GM12878 (cell line): ENCODE measurements at regions not wholly inside any gene's neighbourhood (a gene's known extent, or its start where the extent isn't known, plus 50 kb on each side); places are given as distances from the start of the nearest gene placed in this dataset.

Experiments used
- ATAC-seq: fragments of 200-7000 bp; cut with Tn5 transposase; 3 replicates; pipeline ENCODE4 v1.9.1; 2020; ENCODE audit warnings: mild to moderate bottlenecking, moderate library complexity
- BruUV-seq: library from RNA; stranded (reverse); fragments of 400-500 nt; replicated peaks from 2 replicates; lab custom pipeline; 2021; lab: Mats Ljungman, UMichigan
- CTCF ChIA-PET: fragments of 300-600 bp; sonication (Branson Sonifier 250); formaldehyde crosslinking; extraction: SDS; loops from one replicate; lab custom pipeline; 2021; ENCODE audit warnings: inconsistent platforms; lab: Yijun Ruan, JAX
- POLR2A ChIA-PET: fragments of 350-600 bp; formaldehyde crosslinking; extraction: SDS; loops from one replicate; lab custom pipeline; 2021; ENCODE audit warnings: inconsistent platforms; lab: Charles Lee
- RAD21 ChIA-PET: fragments of 300-600 bp; sonication (Branson Sonifier 250); formaldehyde crosslinking; loops from one replicate; lab custom pipeline; 2023; ENCODE audit warnings: antibody characterized with exemption; ENCODE audit not compliant: unreplicated experiment; lab: Charles Lee
- SMC1A ChIA-PET: fragments of 300-600 bp; sonication (Branson Sonifier 250); formaldehyde crosslinking; loops from one replicate; lab custom pipeline; 2023; ENCODE audit not compliant: unreplicated experiment, uncharacterized antibody; lab: Charles Lee
- DNase-seq: peaks from one replicate; pipeline ENCODE4 v3.0.0-alpha.2; 2011; ENCODE audit warnings: low read depth, low spot score
- FAIRE-seq: peaks from 3 replicates; lab custom pipeline; 2011; peaks lifted over from hg19 to GRCh38; lab: Jason Lieb, UNC
- H2AFZ ChIP-seq: 2 replicates; pipeline ENCODE4 v1.6.0; 2011; ENCODE audit warnings: low read depth, low read length, control low read depth; ENCODE audit not compliant: control insufficient read depth
- H3K27ac ChIP-seq: 2 replicates; pipeline ENCODE4 v1.5.1; 2011; ENCODE audit warnings: control low read depth; ENCODE audit not compliant: control insufficient read depth, insufficient read depth
- H3K27me3 ChIP-seq, 2 experiments: replicated peaks in 1 of 2; 2 replicates each; pipeline versions ENCODE4 v1.6.0 to v1.6.1; 2011; ENCODE audit warnings: low read length in 1 of 2; ENCODE audit not compliant: control insufficient read depth in 2 of 2, insufficient read depth in 2 of 2
- H3K36me3 ChIP-seq, 2 experiments: 2 replicates each; pipeline ENCODE4 v1.5.1; 2011; ENCODE audit warnings: low read length in 1 of 2; ENCODE audit not compliant: control insufficient read depth in 2 of 2, insufficient read depth in 2 of 2
- H3K4me1 ChIP-seq: 2 replicates; pipeline ENCODE4 v1.6.1; 2011; ENCODE audit warnings: mild to moderate bottlenecking, low read length, moderate library complexity, mixed read lengths; ENCODE audit not compliant: control insufficient read depth, insufficient read depth
- H3K4me2 ChIP-seq: 2 replicates; pipeline ENCODE4 v1.6.0; 2011; ENCODE audit warnings: control low read depth; ENCODE audit not compliant: control insufficient read depth, insufficient read depth
- H3K4me3 ChIP-seq: fragments of 200-600 bp; sonication (generic); 2 replicates; pipeline ENCODE4 v1.5.1; 2016
- H3K79me2 ChIP-seq: 2 replicates; pipeline ENCODE4 v1.6.0; 2011; ENCODE audit warnings: low read length; ENCODE audit not compliant: control insufficient read depth, insufficient read depth
- H3K9ac ChIP-seq: 2 replicates; pipeline ENCODE4 v1.8.0; 2011; ENCODE audit warnings: low read length, control low read depth, mixed read lengths; ENCODE audit not compliant: control insufficient read depth, insufficient read depth
- H3K9me3 ChIP-seq: replicated peaks from 3 replicates; pipeline ENCODE4 v1.5.1; 2011; ENCODE audit warnings: mild to moderate bottlenecking, low read length; ENCODE audit not compliant: control insufficient read depth, insufficient read depth
- H4K20me1 ChIP-seq: 2 replicates; pipeline ENCODE4 v1.6.0; 2011; ENCODE audit not compliant: control insufficient read depth, insufficient read depth
- CREM ChIP-seq: IDR thresholded peaks from 2 replicates; pipeline ENCODE4 v1.6.1; 2014; ENCODE audit warnings: antibody characterized with exemption, low read depth
- FOS ChIP-seq: IDR thresholded peaks from 3 replicates; pipeline ENCODE4 v1.6.1; 2011; ENCODE audit warnings: borderline replicate concordance; ENCODE audit not compliant: insufficient read length; ENCODE audit errors: extremely low read depth
- NFYA ChIP-seq: IDR thresholded peaks from 2 replicates; pipeline ENCODE4 v1.6.1; 2011; ENCODE audit warnings: low read depth, mild to moderate bottlenecking, low read length, improper control_type of control experiment, borderline replicate concordance
- NKRF ChIP-seq: fragments of 450-650 bp; conservative IDR thresholded peaks from 2 replicates; pipeline ENCODE4 v1.6.1; 2017; ENCODE audit warnings: mild to moderate bottlenecking, moderate library complexity
- RBBP5 ChIP-seq: fragments of 200-600 bp; sonication (generic); conservative IDR thresholded peaks from 2 replicates; pipeline ENCODE4 v1.6.1; 2016
- SMAD5 ChIP-seq: IDR thresholded peaks from 2 replicates; pipeline ENCODE4 v1.6.1; 2016; ENCODE audit warnings: antibody characterized with exemption, low read depth
- TAF1 ChIP-seq: IDR thresholded peaks from 2 replicates; pipeline ENCODE4 v1.6.1; 2011; ENCODE audit warnings: mild to moderate bottlenecking, low read depth, low read length, borderline replicate concordance
- TCF7 ChIP-seq: IDR thresholded peaks from 2 replicates; pipeline ENCODE4 v1.6.1; 2014; ENCODE audit warnings: antibody characterized with exemption, borderline replicate concordance
- ZNF207 ChIP-seq: fragments of 450-650 bp; IDR thresholded peaks from 2 replicates; pipeline ENCODE4 v1.6.1; 2014; ENCODE audit warnings: antibody characterized with exemption, mild to moderate bottlenecking, borderline replicate concordance
- WGBS: methylation state at CpG from one replicate; pipeline ENCODE4 v1.1.6; 2016; ENCODE audit warnings: low lambda C conversion rate; ENCODE audit not compliant: insufficient replicate concordance, insufficient coverage; ENCODE audit errors: missing lambda C conversion rate; 5-methylcytosine and 5-hydroxymethylcytosine counted together
- in situ Hi-C: fragments of 300-500 bp; cut with MboI; formaldehyde crosslinking; loops from 9 replicates; pipeline ENCODE4 v1.14.3; 2018; ENCODE audit warnings: mixed read lengths
- intact Hi-C: fragments of 100-400 bp; cut with micrococcal nuclease; formaldehyde crosslinking; loops from one replicate; pipeline ENCODE4 v1.14.2; 2022; ENCODE audit not compliant: unreplicated experiment
- TF ChIP-seq, protein P1 (sequence below): fragments of 450-650 bp; IDR thresholded peaks from 2 replicates; pipeline ENCODE4 v1.6.1; 2017; ENCODE audit warnings: mild to moderate bottlenecking, moderate library complexity

- no peak overlapping the region for H3K9ac ChIP-seq
- H3K4me1 ChIP-seq = no peaks in the 10 kb centered on the region
- no peaks in the 10 kb centered on the region for H3K9me3 ChIP-seq
- H3K79me2 ChIP-seq = no peaks in the 10 kb centered on the region
- no peaks in the 10 kb centered on the region for H3K27me3 ChIP-seq
- no peak overlapping the region for H2AFZ ChIP-seq
- no peaks in the 10 kb centered on the region for H3K36me3 ChIP-seq
- ATAC-seq (no peak), FAIRE-seq (no peak), DNase-seq (no peak)
- CTCF ChIA-PET = no interaction called here
- in situ Hi-C loops = no loop called here
- WGBS = 0% methylated on average over 1 of the region's 1 CpG
- SMC1A ChIA-PET = no interaction called here
- H3K27ac ChIP-seq = no peak overlapping the region
- no TSS peak for BruUV-seq
- H3K4me3 ChIP-seq = no peak overlapping the region
- H3K4me2 ChIP-seq = no peak overlapping the region
- no peaks in the 10 kb centered on the region for H4K20me1 ChIP-seq
- RAD21 ChIA-PET = no interaction called here
- intact Hi-C loops = no loop called here
- POLR2A ChIA-PET = no interaction called here
- TF ChIP-seq RBBP5 = no peak
- TF ChIP-seq ZNF207 = no peak
- TF ChIP-seq TAF1 = no peak
- TF ChIP-seq NKRF = no peak
- no peak for TF ChIP-seq CREM
- TF ChIP-seq TCF7 = no peak
- no peak for TF ChIP-seq SMAD5
- TF ChIP-seq, protein P1, sequence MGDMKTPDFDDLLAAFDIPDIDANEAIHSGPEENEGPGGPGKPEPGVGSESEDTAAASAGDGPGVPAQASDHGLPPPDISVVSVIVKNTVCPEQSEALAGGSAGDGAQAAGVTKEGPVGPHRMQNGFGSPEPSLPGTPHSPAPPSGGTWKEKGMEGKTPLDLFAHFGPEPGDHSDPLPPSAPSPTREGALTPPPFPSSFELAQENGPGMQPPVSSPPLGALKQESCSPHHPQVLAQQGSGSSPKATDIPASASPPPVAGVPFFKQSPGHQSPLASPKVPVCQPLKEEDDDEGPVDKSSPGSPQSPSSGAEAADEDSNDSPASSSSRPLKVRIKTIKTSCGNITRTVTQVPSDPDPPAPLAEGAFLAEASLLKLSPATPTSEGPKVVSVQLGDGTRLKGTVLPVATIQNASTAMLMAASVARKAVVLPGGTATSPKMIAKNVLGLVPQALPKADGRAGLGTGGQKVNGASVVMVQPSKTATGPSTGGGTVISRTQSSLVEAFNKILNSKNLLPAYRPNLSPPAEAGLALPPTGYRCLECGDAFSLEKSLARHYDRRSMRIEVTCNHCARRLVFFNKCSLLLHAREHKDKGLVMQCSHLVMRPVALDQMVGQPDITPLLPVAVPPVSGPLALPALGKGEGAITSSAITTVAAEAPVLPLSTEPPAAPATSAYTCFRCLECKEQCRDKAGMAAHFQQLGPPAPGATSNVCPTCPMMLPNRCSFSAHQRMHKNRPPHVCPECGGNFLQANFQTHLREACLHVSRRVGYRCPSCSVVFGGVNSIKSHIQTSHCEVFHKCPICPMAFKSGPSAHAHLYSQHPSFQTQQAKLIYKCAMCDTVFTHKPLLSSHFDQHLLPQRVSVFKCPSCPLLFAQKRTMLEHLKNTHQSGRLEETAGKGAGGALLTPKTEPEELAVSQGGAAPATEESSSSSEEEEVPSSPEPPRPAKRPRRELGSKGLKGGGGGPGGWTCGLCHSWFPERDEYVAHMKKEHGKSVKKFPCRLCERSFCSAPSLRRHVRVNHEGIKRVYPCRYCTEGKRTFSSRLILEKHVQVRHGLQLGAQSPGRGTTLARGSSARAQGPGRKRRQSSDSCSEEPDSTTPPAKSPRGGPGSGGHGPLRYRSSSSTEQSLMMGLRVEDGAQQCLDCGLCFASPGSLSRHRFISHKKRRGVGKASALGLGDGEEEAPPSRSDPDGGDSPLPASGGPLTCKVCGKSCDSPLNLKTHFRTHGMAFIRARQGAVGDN = no peak
- TF ChIP-seq NFYA = no peak
- no peak for TF ChIP-seq FOS
These were observed 361.3 kb upstream of the THBS1 start for GRCh38 chr15:39219608-39220007.
